SU-DHL-6 (cell line): ENCODE measurements at regions not wholly inside any gene's neighbourhood (a gene's known extent, or its start where the extent isn't known, plus 50 kb on each side); places are given as distances from the start of the nearest gene placed in this dataset.

Experiments used
- H2AFZ ChIP-seq: fragments of 200-600 bp; sonication (generic); 2 replicates; pipeline ENCODE4 v1.6.1; 2014; ENCODE audit warnings: low read depth, mild to moderate bottlenecking, moderate library complexity, mixed read lengths, antibody characterized with exemption, low read length; ENCODE audit not compliant: severe bottlenecking
- H3F3A ChIP-seq: fragments of 200-600 bp; shearing (Covaris generic); 2 replicates; pipeline ENCODE4 v1.6.0; 2016; ENCODE audit warnings: antibody characterized with exemption, mild to moderate bottlenecking; ENCODE audit not compliant: insufficient read depth
- H3K27ac ChIP-seq: fragments of 200-600 bp; sonication (generic); 2 replicates; pipeline ENCODE4 v1.5.1; 2016; ENCODE audit warnings: low read depth, mild to moderate bottlenecking, low read length, moderate library complexity, mixed read lengths
- H3K27me3 ChIP-seq: fragments of 200-600 bp; sonication (generic), shearing (Covaris generic); 2 replicates; pipeline ENCODE4 v1.6.0; 2014; ENCODE audit warnings: mild to moderate bottlenecking, low read length
- H3K36me3 ChIP-seq: fragments of 200-600 bp; sonication (generic); 2 replicates; pipeline ENCODE4 v1.6.1; 2014; ENCODE audit warnings: mild to moderate bottlenecking, low read length, mixed read lengths
- H3K4me2 ChIP-seq: fragments of 300-600, 200-600 bp; shearing (Covaris generic), sonication (generic); 2 replicates; pipeline ENCODE4 v1.6.0; 2014; ENCODE audit warnings: low read length, low read depth, mild to moderate bottlenecking; ENCODE audit not compliant: poor library complexity, severe bottlenecking
- H3K4me3 ChIP-seq: fragments of 200-600 bp; sonication (generic); 2 replicates; pipeline ENCODE4 v1.5.1; 2014; ENCODE audit warnings: antibody characterized with exemption, low read length, mild to moderate bottlenecking, mixed read lengths; ENCODE audit not compliant: insufficient read depth, poor library complexity, severe bottlenecking
- H3K79me2 ChIP-seq: fragments of 200-600 bp; sonication (generic); 2 replicates; pipeline ENCODE4 v1.6.1; 2014; ENCODE audit warnings: mild to moderate bottlenecking, low read length, moderate library complexity; ENCODE audit not compliant: insufficient read depth
- H3K9ac ChIP-seq: fragments of 200-600 bp; sonication (generic); 2 replicates; pipeline ENCODE4 v1.7.0; 2014; ENCODE audit warnings: mild to moderate bottlenecking, low read length
- H3K9me2 ChIP-seq: fragments of 200-600 bp; sonication (generic); replicated peaks from 2 replicates; pipeline ENCODE4 v1.6.1; 2014; ENCODE audit warnings: low read length; ENCODE audit not compliant: insufficient read depth
- H3K9me3 ChIP-seq: fragments of 200-600 bp; sonication (generic); 2 replicates; pipeline ENCODE4 v1.6.1; 2014; ENCODE audit warnings: low read length, mixed read lengths; ENCODE audit not compliant: insufficient read depth
- H4K20me1 ChIP-seq: fragments of 200-600 bp; sonication (generic); 2 replicates; pipeline ENCODE4 v1.6.1; 2014; ENCODE audit warnings: low read depth, mild to moderate bottlenecking, antibody characterized with exemption, low read length, moderate library complexity, mixed read lengths
- CTCF ChIP-seq: fragments of 200-600 bp; sonication (generic); IDR thresholded peaks from one replicate; pipeline ENCODE4 v1.5.1; 2017; ENCODE audit warnings: antibody characterized with exemption, mild to moderate bottlenecking, low read length, moderate library complexity; ENCODE audit not compliant: insufficient read depth, poor library complexity, severe bottlenecking
- EZH2phosphoT487 ChIP-seq: fragments of 200-600 bp; sonication (generic), shearing (Covaris generic); conservative IDR thresholded peaks from 2 replicates; pipeline ENCODE4 v1.6.1; 2018; ENCODE audit warnings: mild to moderate bottlenecking, antibody characterized with exemption, low read length, moderate library complexity, mixed read lengths

- Histone ChIP-seq H3K27me3 (no peaks in the 10 kb centered on the region; the same call in 1 of the 2 replicates), H3K9ac (no peak overlapping the region), H3K79me2 (no peaks in the 10 kb centered on the region)
Observed at GRCh38 chr10:123579675-123580074, 86.5 kb upstream of the GPR26 start.

GRCh38 chr10:123580426-123580825 is 85.7 kb upstream of the GPR26 start:
- no peaks in the 10 kb centered on the region for H3K9me3 ChIP-seq
- H3K4me3 ChIP-seq, result no peak overlapping the region
- H3K9ac ChIP-seq, result no peak overlapping the region
- H3K27me3 ChIP-seq, result no peaks in the 10 kb centered on the region; the same call in 1 of the 2 replicates
- H3K27ac ChIP-seq, result no peak overlapping the region
- no peak overlapping the region for H3K4me2 ChIP-seq
- H3F3A ChIP-seq, result no peaks in the 10 kb centered on the region
- no peaks in the 10 kb centered on the region for H3K9me2 ChIP-seq
- H3K79me2 ChIP-seq, result no peaks in the 10 kb centered on the region
- no peak overlapping the region for H2AFZ ChIP-seq
- TF ChIP-seq EZH2phosphoT487 (no peak), CTCF (no peak)
- H3K36me3 ChIP-seq, result no peaks in the 10 kb centered on the region
- H4K20me1 ChIP-seq, result no peaks in the 10 kb centered on the region

More at GRCh38 chr10:123579675-123580074, 86.5 kb upstream of the GPR26 start:
- no peak overlapping the region for H3K4me3 ChIP-seq
- no peak overlapping the region for H3K27ac ChIP-seq
- no peak overlapping the region for H2AFZ ChIP-seq
- H3K9me2 ChIP-seq, result no peaks in the 10 kb centered on the region
- no peaks in the 10 kb centered on the region for H3K9me3 ChIP-seq
- H4K20me1 ChIP-seq, result no peaks in the 10 kb centered on the region
- TF ChIP-seq EZH2phosphoT487 (no peak), CTCF (no peak)
- no peak overlapping the region for H3K4me2 ChIP-seq
- no peaks in the 10 kb centered on the region for H3K36me3 ChIP-seq
- no peaks in the 10 kb centered on the region for H3F3A ChIP-seq

GRCh38 chr10:123581656-123582055 is 84.5 kb upstream of the GPR26 start:
- H3K9ac ChIP-seq, result no peak overlapping the region
- no peaks in the 10 kb centered on the region for H4K20me1 ChIP-seq
- H3K9me3 ChIP-seq, result no peaks in the 10 kb centered on the region
- H3F3A ChIP-seq, result no peaks in the 10 kb centered on the region
- no peak overlapping the region for H3K4me2 ChIP-seq
- H3K9me2 ChIP-seq, result no peaks in the 10 kb centered on the region
- no peaks in the 10 kb centered on the region for H3K79me2 ChIP-seq
- H3K27ac ChIP-seq, result no peak overlapping the region
- no peaks in the 10 kb centered on the region for H3K36me3 ChIP-seq
- H2AFZ ChIP-seq, result no peak overlapping the region
- TF ChIP-seq EZH2phosphoT487, result no peak
- no peaks in the 10 kb centered on the region for H3K27me3 ChIP-seq
- H3K4me3 ChIP-seq, result no peak overlapping the region

GRCh38 chr10:123582084-123582989 is 83.8 kb upstream of the GPR26 start:
- H3F3A ChIP-seq, result no peaks in the 10 kb centered on the region
- H3K79me2 ChIP-seq, result no peaks in the 10 kb centered on the region
- H3K9me3 ChIP-seq, result no peaks in the 10 kb centered on the region
- H3K36me3 ChIP-seq, result no peaks in the 10 kb centered on the region
- peak; percentile 88 for TF ChIP-seq CTCF
- no peak for TF ChIP-seq EZH2phosphoT487
- no peaks in the 10 kb centered on the region for H3K27me3 ChIP-seq
- no peak overlapping the region for H3K4me3 ChIP-seq
- no peaks in the 10 kb centered on the region for H4K20me1 ChIP-seq
- H3K27ac ChIP-seq, result no peak overlapping the region
- H3K4me2 ChIP-seq, result no peak overlapping the region
- no peak overlapping the region for H3K9ac ChIP-seq
- H2AFZ ChIP-seq, result no peak overlapping the region
- H3K9me2 ChIP-seq, result no peaks in the 10 kb centered on the region
